NB4 (cell line): ENCODE measurements at regions not wholly inside any gene's neighbourhood (a gene's known extent, or its start where the extent isn't known, plus 50 kb on each side); places are given as distances from the start of the nearest gene placed in this dataset.

Experiments used
- DNase-seq: peaks from one replicate; pipeline ENCODE4 v3.0.0; 2010; ENCODE audit warnings: low read depth
- H3K4me3 ChIP-seq: one replicate; pipeline ENCODE4 v1.5.1; 2011; ENCODE audit warnings: mild to moderate bottlenecking, low read depth, low read length, moderate library complexity
- CTCF ChIP-seq: IDR thresholded peaks from one replicate; pipeline ENCODE4 v1.5.1; 2012; ENCODE audit warnings: low read depth, low read length
- MYC ChIP-seq: IDR thresholded peaks from 2 replicates; pipeline ENCODE4 v1.6.1; 2011; ENCODE audit warnings: low read depth, low read length
- POLR2A ChIP-seq: IDR thresholded peaks from 2 replicates; pipeline ENCODE4 v1.6.1; 2011; ENCODE audit warnings: mild to moderate bottlenecking; ENCODE audit not compliant: insufficient read length; ENCODE audit errors: extremely low read depth
- TF ChIP-seq, protein P1 (sequence below): IDR thresholded peaks from 2 replicates; pipeline ENCODE4 v1.6.1; 2011; ENCODE audit warnings: low read depth, low read length

GRCh38 chrX:115408771-115409400, 119.4 kb downstream of the LUZP4 start:
- TF ChIP-seq, protein P1, sequence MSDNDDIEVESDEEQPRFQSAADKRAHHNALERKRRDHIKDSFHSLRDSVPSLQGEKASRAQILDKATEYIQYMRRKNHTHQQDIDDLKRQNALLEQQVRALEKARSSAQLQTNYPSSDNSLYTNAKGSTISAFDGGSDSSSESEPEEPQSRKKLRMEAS, result no peak
- TF ChIP-seq MYC, result no peak
- no peak overlapping the region for H3K4me3 ChIP-seq
- DNase-seq, result no peak

DNA sequence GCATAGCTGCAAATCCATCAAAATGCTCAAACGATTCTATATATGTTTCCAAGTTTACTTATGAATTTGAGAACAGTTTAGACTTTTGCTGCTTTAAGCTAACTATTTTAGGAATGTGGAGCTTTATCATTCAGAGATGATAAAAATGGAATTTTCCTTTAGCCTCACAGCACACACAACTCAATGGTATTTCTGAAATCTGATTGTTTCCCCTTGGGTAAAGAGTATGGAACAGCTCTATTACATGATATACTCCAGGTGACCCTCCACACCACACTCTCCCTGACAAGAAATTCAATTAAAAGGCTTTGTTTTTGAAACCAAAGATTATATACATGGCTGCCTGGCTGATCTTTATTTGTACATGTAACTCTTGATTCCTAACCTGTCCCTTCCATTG, 120.0 kb downstream of the LUZP4 start:
- no peak overlapping the region for H3K4me3 ChIP-seq
- DNase-seq, result no peak
- TF ChIP-seq POLR2A (no peak), CTCF (no peak), MYC (no peak)
- TF ChIP-seq, protein P1, result no peak

- peak; percentile 1 for DNase-seq
- no peak overlapping the region for H3K4me3 ChIP-seq
- TF ChIP-seq MYC (no peak), POLR2A (no peak), CTCF (no peak)
- TF ChIP-seq, protein P1, result no peak
These were observed 121.4 kb downstream of the LUZP4 start for GRCh38 chrX:115410731-115411428.

DNA sequence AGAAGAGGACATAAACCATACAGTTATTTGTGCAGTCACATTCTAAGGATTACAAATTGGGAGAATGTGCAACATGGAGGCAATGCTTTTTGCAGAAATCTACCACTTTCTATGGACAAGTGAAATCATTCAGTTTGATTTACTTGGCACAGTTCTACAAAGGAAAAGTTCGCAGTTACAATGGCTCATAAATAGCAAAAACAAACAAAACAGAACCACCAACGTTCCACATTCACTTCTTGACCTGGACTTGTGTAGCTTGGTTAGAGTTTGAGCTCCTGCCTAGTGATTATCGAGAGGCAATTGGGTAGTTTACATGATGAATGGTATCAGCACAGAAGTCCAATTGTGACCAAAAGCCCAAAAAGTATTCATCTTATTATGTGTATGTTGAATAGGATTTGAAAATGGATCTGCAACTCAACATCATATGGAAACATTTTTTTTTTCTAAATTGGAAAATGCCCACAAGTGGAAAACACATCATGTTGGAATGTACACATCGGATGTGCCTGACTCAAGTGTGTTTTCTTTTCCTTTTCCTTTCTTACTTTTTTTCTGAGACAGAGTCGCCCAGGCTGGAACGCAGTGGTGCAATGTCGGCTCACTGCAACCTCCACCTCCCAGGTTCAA, 123.8 kb downstream of the LUZP4 start:
- no peak for DNase-seq
- TF ChIP-seq MYC (no peak), POLR2A (no peak), CTCF (no peak)
- TF ChIP-seq, protein P1, result no peak
- no peak overlapping the region for H3K4me3 ChIP-seq

GRCh38 chrX:115419069-115419468, 129.6 kb downstream of the LUZP4 start:
- no peak overlapping the region for H3K4me3 ChIP-seq
- no peak for DNase-seq
- TF ChIP-seq POLR2A, result no peak
- no peak for TF ChIP-seq CTCF
- TF ChIP-seq, protein P1, result no peak
- no peak for TF ChIP-seq MYC

DNA sequence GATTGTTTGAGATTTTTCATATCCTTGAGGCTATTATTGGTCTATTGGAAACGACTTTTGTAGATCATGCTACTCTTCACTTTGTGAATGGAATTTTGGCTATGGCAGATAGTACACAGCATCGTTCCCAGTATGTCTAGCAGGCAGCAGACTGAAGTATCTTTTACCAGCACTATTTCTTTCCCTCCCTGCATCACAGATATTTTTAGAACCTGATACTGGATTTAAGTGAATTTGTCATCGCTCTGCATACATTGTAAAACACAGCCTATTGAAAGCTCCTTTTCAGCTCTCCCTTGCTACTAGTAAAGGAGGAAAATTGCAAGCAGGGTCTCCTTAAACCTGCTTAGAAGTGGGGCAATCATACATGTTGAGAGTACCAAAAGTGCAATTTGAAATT, 133.6 kb downstream of the LUZP4 start:
- DNase-seq, result no peak
- TF ChIP-seq, protein P1, result no peak
- TF ChIP-seq POLR2A, result no peak
- no peak for TF ChIP-seq MYC
- no peak for TF ChIP-seq CTCF
- H3K4me3 ChIP-seq, result no peak overlapping the region
